ENCODE measurements at regions not wholly inside any gene's neighbourhood (a gene's known extent, or its start where the extent isn't known, plus 50 kb on each side); places are given as distances from the start of the nearest gene placed in this dataset.

GRCh38 chr11:42172441-42172840 is 713.0 kb upstream of the LRRC4C start:
- no peak for TF ChIP-seq CTCF (IDR thresholded peaks at IDR 0.05)
- TF ChIP-seq POLR2A (IDR thresholded peaks at IDR 0.05), result no peak

Measured in Peyer's patch (tissue), 4 donors.